ENCODE measurements at regions not wholly inside any gene's neighbourhood (a gene's known extent, or its start where the extent isn't known, plus 50 kb on each side); places are given as distances from the start of the nearest gene placed in this dataset.

- TF ChIP-seq CTCF (conservative IDR thresholded peaks at IDR 0.05; ENCODE audit: low read length) (no peak), EZH2phosphoT487 (IDR thresholded peaks at IDR 0.05; ENCODE audit: borderline replicate concordance) (no peak)
These were observed 1088.7 kb downstream of the SUCLG1 start for GRCh38 chr2:83370419-83370762.

All from Loucy (cell line).